D341Med (cell line): ENCODE measurements at regions not wholly inside any gene's neighbourhood (a gene's known extent, or its start where the extent isn't known, plus 50 kb on each side); places are given as distances from the start of the nearest gene placed in this dataset.

ENCODE experiments used
- DNase-seq: peaks from one replicate; pipeline ENCODE4 v3.0.0; 2012; ENCODE audit warnings: low spot score

- no peak for DNase-seq
These were observed 412.1 kb upstream of the GRIA3 start for GRCh38 chrX:122771933-122772332.

- no peak for DNase-seq
These were observed 406.3 kb upstream of the GRIA3 start for GRCh38 chrX:122777766-122778165.

DNA sequence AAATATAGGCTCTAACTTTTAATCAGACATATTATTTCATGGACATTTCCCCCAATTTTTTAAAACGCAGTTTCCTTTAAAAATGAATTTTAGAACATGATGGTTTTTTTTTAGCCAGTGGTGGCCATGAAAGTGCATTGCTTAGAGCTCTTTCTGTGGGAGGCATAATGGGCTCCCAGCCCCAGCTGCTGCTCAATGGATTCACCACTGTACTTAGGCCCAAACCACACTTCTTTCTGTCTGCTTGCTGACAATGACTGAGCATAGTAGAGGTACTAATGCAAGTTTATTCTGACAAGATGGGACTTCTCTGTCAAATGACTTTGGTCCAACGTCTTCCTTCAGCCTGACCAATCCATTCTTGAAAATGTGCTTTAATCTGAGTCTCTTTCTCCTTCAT, 400.2 kb upstream of the GRIA3 start:
- no peak for DNase-seq

- DNase-seq: no peak
These were observed 396.8 kb upstream of the GRIA3 start for GRCh38 chrX:122787231-122787630.

GRCh38 chrX:122788216-122788615, 395.9 kb upstream of the GRIA3 start:
- DNase-seq: no peak

GRCh38 chrX:122790376-122791095, 393.5 kb upstream of the GRIA3 start:
- DNase-seq: no peak

- DNase-seq: no peak
These were observed 370.2 kb upstream of the GRIA3 start for GRCh38 chrX:122813876-122814275.

DNA sequence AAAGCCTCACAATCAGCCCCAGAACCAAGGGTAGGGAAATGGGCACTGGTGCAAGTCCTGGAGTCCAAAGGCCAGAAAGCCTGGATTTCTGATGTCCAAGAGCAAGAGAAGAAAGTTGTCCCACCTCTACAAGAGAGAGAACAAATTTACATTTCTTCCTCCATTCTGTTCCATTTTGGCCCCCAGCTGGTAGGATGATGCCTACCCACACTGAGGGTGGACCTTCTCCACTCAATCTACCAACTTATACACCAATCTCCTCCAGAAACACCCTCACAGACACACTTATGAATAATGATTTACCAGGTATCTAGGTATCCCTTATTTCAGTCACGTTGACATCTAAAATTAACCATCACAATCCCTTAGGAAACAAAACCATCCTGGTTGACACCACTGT, 367.8 kb upstream of the GRIA3 start:
- no peak for DNase-seq

DNA sequence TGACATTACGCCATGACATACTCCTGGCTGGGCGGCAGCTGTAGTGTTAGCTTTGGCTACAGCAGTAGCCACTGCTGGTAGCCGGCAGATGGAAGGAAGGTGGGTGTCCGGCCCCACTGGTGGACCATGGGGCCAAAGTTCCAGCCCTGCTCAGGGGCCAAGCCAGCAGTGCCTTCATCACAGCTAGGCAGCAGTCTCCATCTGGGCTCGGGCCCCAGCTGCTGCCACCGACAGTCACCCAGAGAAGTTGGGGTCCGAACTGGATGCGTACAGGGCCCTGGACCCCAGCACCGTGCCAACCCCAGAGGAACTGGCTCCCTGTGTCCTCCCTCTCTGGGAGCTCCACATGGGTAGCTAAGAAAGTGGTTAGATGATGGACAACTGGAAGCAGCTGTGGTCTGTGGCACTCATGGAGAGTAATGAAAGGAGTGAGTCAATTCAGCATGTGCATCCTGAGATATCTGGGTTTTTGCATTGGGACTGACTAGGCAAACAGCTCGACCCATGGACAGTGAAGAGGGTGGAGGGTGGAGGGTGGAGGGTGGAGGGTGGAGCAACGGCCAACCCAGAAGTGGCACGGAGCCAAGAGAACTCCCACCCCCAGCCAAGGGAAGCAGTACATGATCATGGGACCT, 366.6 kb upstream of the GRIA3 start:
- no peak for DNase-seq

DNA sequence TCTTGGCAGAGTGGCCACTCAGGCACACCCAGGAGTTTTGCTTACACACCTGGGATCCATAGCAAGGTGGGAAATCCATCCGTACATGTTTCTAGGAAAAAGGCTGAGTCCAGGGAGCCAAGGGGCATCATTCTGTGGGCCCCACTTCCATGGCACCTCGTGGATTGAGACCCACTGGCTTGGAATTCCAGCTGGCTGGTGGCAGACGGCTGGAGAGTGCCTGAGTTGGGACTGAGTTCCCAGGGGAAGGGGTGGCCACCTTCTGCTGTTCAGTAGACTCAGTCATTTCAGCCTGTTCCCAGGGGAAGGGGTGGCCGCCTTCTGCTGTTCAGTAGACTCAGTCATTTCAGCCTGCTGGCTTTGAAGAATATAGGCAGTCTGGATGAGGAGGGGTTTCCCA, 366.0 kb upstream of the GRIA3 start:
- no peak for DNase-seq

- no peak for DNase-seq
These were observed 350.8 kb upstream of the GRIA3 start for GRCh38 chrX:122833230-122833629.

GRCh38 chrX:122835886-122836285, 348.2 kb upstream of the GRIA3 start:
- no peak for DNase-seq

GRCh38 chrX:122850326-122850725, 333.8 kb upstream of the GRIA3 start:
- DNase-seq: no peak

- DNase-seq: no peak
These were observed 327.9 kb upstream of the GRIA3 start for GRCh38 chrX:122856205-122856604.

- DNase-seq: no peak
These were observed 326.3 kb upstream of the GRIA3 start for GRCh38 chrX:122857734-122858133.

- DNase-seq: no peak
These were observed 321.0 kb upstream of the GRIA3 start for GRCh38 chrX:122863067-122863466.

- DNase-seq: no peak
These were observed 317.5 kb upstream of the GRIA3 start for GRCh38 chrX:122866532-122866931.

- no peak for DNase-seq
These were observed 315.4 kb upstream of the GRIA3 start for GRCh38 chrX:122868631-122869030.

GRCh38 chrX:122869171-122869570, 314.9 kb upstream of the GRIA3 start:
- no peak for DNase-seq

DNA sequence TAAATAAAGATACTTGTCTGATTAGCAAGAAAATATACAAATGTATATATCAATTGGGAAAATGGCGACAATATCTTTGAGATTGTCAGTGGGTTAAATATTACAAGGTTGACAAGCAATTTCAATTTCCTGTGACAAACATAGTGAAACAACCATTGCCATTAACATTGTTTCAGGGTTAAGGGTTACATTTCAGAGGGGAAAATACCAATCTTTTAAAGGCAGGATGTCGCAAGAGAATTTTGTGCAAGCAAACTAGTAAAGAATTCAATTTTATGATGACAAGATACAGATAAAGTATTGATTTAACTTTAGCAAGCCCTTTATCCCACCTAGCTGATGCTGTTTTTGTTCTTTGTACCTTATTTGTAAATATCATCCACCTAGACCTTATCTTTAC, 305.8 kb upstream of the GRIA3 start:
- DNase-seq: no peak

GRCh38 chrX:122880952-122881351, 303.1 kb upstream of the GRIA3 start:
- DNase-seq: no peak

- no peak for DNase-seq
These were observed 293.3 kb upstream of the GRIA3 start for GRCh38 chrX:122890729-122891128.

GRCh38 chrX:122906726-122907125, 277.4 kb upstream of the GRIA3 start:
- no peak for DNase-seq

GRCh38 chrX:122907375-122907774, 276.7 kb upstream of the GRIA3 start:
- no peak for DNase-seq
